Ammon's horn (tissue), 1 donor: ENCODE measurements at regions not wholly inside any gene's neighbourhood (a gene's known extent, or its start where the extent isn't known, plus 50 kb on each side); places are given as distances from the start of the nearest gene placed in this dataset.
A peak's percentile ranks its signal among the peaks of the same experiment; 100 is the strongest.
"Not testable (repeated sequence)": the region's sequence is repeated elsewhere in the genome, so short reads cannot be mapped to it uniquely, and the experiment has no call there.

Source experiments
- DNase-seq: peaks from one replicate; pipeline ENCODE4 v3.0.0-alpha.2; 2016; ENCODE audit warnings: low spot score

GRCh38 chr2:215831296-215831913, 181.9 kb downstream of the MREG start:
- DNase-seq: peak; percentile 32

GRCh38 chr2:215830304-215830703, 183.0 kb downstream of the MREG start:
- DNase-seq: no peak

GRCh38 chr2:215829261-215829660, 184.1 kb downstream of the MREG start:
- DNase-seq: no peak

- DNase-seq: peak; percentile 35
These were observed 184.7 kb downstream of the MREG start for GRCh38 chr2:215828528-215829184.

GRCh38 chr2:215826838-215827441, 186.4 kb downstream of the MREG start:
- DNase-seq: no peak

- DNase-seq: no peak
These were observed 187.0 kb downstream of the MREG start for GRCh38 chr2:215826376-215826775.

- DNase-seq: no peak
These were observed 187.6 kb downstream of the MREG start for GRCh38 chr2:215825707-215826106.

- DNase-seq: not testable (repeated sequence)
These were observed 192.1 kb downstream of the MREG start for GRCh38 chr2:215821298-215821697.

- not testable (repeated sequence) for DNase-seq
These were observed 193.6 kb downstream of the MREG start for GRCh38 chr2:215819713-215820112.

GRCh38 chr2:215817046-215817445, 196.3 kb downstream of the MREG start:
- DNase-seq: no peak

GRCh38 chr2:215816424-215816823, 196.9 kb downstream of the MREG start:
- DNase-seq: no peak

- no peak for DNase-seq
These were observed 197.4 kb downstream of the MREG start for GRCh38 chr2:215815960-215816359.

GRCh38 chr2:215812966-215813365, 200.4 kb downstream of the MREG start:
- DNase-seq: no peak

GRCh38 chr2:215811409-215812345, 201.7 kb downstream of the MREG start:
- no peak for DNase-seq

GRCh38 chr2:215811003-215811402, 202.3 kb downstream of the MREG start:
- DNase-seq: no peak

GRCh38 chr2:215808996-215809395, 204.4 kb downstream of the MREG start:
- DNase-seq: no peak

GRCh38 chr2:215808194-215808593, 205.2 kb downstream of the MREG start:
- no peak for DNase-seq

GRCh38 chr2:215805493-215805892, 207.9 kb downstream of the MREG start:
- DNase-seq: no peak

- no peak for DNase-seq
These were observed 210.2 kb downstream of the MREG start for GRCh38 chr2:215803150-215803549.

GRCh38 chr2:215799194-215799593, 214.2 kb downstream of the MREG start:
- DNase-seq: no peak

GRCh38 chr2:215797676-215798075, 215.7 kb downstream of the MREG start:
- DNase-seq: no peak

- DNase-seq: no peak
These were observed 217.1 kb downstream of the MREG start for GRCh38 chr2:215796140-215796855.
